ENCODE measurements at regions not wholly inside any gene's neighbourhood (a gene's known extent, or its start where the extent isn't known, plus 50 kb on each side); places are given as distances from the start of the nearest gene placed in this dataset.

DNA sequence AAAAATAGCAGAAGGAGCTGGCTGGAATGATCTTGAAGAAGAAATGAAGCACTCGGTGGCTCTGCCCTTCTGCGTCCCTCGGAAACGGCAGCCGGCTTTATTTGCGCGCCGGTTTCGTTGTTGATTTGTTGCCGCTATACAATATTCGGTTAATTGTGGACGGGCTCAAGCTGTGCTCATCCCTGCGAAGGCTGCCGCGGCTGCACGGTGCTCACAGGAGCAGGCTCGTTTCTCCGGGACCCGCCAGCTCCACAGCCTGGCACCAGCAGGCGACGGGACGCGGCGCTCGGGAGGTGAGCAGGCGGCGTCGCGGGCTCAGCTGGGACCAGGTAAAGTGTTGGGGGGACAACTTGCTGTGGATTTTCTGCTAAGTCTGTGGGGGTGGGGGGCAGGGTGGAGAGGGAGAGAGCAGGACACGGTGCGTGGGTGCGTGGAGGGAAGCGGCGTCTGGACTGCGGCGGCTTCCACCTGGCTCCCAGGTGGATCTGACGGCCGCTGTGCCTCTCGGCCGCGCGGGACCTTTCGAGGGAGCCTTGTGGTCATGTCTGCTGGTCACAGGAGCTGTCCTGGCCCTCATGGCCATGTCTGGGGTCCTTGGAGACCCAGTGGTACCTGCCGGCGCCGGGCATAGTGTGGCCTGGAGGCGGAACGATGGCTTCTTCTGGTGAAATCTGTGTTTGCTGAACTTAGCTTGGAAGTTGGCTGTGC, 90.9 kb downstream of the TEX29 start:
- TF ChIP-seq, protein P1, sequence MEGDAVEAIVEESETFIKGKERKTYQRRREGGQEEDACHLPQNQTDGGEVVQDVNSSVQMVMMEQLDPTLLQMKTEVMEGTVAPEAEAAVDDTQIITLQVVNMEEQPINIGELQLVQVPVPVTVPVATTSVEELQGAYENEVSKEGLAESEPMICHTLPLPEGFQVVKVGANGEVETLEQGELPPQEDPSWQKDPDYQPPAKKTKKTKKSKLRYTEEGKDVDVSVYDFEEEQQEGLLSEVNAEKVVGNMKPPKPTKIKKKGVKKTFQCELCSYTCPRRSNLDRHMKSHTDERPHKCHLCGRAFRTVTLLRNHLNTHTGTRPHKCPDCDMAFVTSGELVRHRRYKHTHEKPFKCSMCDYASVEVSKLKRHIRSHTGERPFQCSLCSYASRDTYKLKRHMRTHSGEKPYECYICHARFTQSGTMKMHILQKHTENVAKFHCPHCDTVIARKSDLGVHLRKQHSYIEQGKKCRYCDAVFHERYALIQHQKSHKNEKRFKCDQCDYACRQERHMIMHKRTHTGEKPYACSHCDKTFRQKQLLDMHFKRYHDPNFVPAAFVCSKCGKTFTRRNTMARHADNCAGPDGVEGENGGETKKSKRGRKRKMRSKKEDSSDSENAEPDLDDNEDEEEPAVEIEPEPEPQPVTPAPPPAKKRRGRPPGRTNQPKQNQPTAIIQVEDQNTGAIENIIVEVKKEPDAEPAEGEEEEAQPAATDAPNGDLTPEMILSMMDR (IDR thresholded peaks at IDR 0.05), result no peak
- TF ChIP-seq POLR2A (IDR thresholded peaks at IDR 0.05) (no peak), EP300 (IDR thresholded peaks at IDR 0.05) (no peak)

Data from stomach (tissue), 4 donors.